HCT116 (cell line): ENCODE measurements at regions not wholly inside any gene's neighbourhood (a gene's known extent, or its start where the extent isn't known, plus 50 kb on each side); places are given as distances from the start of the nearest gene placed in this dataset.

Source experiments
- ATAC-seq: fragments of 200-7000 bp; cut with Tn5 transposase; 2 replicates; pipeline ENCODE4 v1.9.1; 2020; ENCODE audit warnings: mild to moderate bottlenecking, moderate library complexity
- BruUV-seq: library from RNA; stranded (reverse); fragments of 400-500 nt; replicated peaks from 2 replicates; lab custom pipeline; 2021; lab: Mats Ljungman, UMichigan
- CTCF ChIA-PET: fragments of 300-600 bp; sonication (Branson Sonifier 250); formaldehyde crosslinking; loops from one replicate; lab custom pipeline; 2021; ENCODE audit warnings: antibody characterized with exemption; lab: Charles Lee
- POLR2A ChIA-PET: fragments of 300-600, 350-600 bp; sonication (Branson Sonifier 250); formaldehyde crosslinking; loops from one replicate; lab custom pipeline; 2021; ENCODE audit warnings: antibody characterized with exemption; lab: Charles Lee
- RAD21 ChIA-PET, 2 experiments: fragments of 300-600 bp; sonication (Branson Sonifier 250); formaldehyde crosslinking; loops; one replicate each; lab custom pipeline; 2023; ENCODE audit warnings: low total read pairs in 2 of 2; ENCODE audit not compliant: uncharacterized antibody in 2 of 2, unreplicated experiment in 2 of 2, low non-redundant PET in 1 of 2; lab: Charles Lee
- DNase-seq: peaks from one replicate; pipeline ENCODE4 v3.0.0-alpha.2; 2010; ENCODE audit warnings: low read depth, low spot score
- H2AFZ ChIP-seq: fragments of 200-600 bp; shearing (Covaris generic), sonication (generic); 2 replicates; pipeline ENCODE4 v1.6.1; 2017; ENCODE audit warnings: low read depth, mixed run types, mixed read lengths, antibody characterized with exemption, low read length; ENCODE audit not compliant: poor library complexity, severe bottlenecking
- H3K27ac ChIP-seq: 2 replicates; pipeline ENCODE4 v1.5.1; 2012; ENCODE audit warnings: low read depth, low read length
- H3K27me3 ChIP-seq: fragments of 200-600 bp; sonication (generic); 2 replicates; pipeline ENCODE4 v1.6.1; 2016; ENCODE audit warnings: mixed run types, low read length, mixed read lengths; ENCODE audit not compliant: insufficient read depth
- H3K36me3 ChIP-seq, 2 experiments: fragments of 200-500 bp in 1 of 2; fragments of 200-600 bp in 1 of 2; sonication (Bioruptor generic) in 1 of 2; sonication (generic) in 1 of 2; 2 replicates each; pipeline versions ENCODE4 v1.5.1 to v1.6.1; 2014 to 2016; ENCODE audit warnings: low read length in 2 of 2, inconsistent platforms in 1 of 2, mixed read lengths in 1 of 2, mixed run types in 1 of 2; ENCODE audit not compliant: insufficient read depth in 2 of 2, control insufficient read depth in 1 of 2
- H3K4me1 ChIP-seq, 2 experiments: fragments of 200-600 bp in 1 of 2; sonication (generic) in 1 of 2; 2 replicates each; pipeline versions ENCODE4 v1.5.1 to v1.6.1; 2012 to 2017; ENCODE audit warnings: low read length in 2 of 2, inconsistent platforms in 1 of 2, mild to moderate bottlenecking in 1 of 2, mixed read lengths in 1 of 2, mixed run types in 1 of 2, moderate library complexity in 1 of 2; ENCODE audit not compliant: insufficient read depth in 2 of 2, control insufficient read depth in 1 of 2
- H3K4me2 ChIP-seq: fragments of 200-600 bp; sonication (generic); 2 replicates; pipeline ENCODE4 v1.6.1; 2017; ENCODE audit warnings: mixed run types, low read length, mixed read lengths
- H3K4me3 ChIP-seq, 2 experiments: fragments of 200-600 bp in 1 of 2; sonication (generic) in 1 of 2; replicated peaks in 1 of 2; 2 replicates each; pipeline ENCODE4 v1.5.1; 2011 to 2016; ENCODE audit warnings: low read length in 2 of 2, control low read depth in 1 of 2, low read depth in 1 of 2, mild to moderate bottlenecking in 1 of 2, mixed read lengths in 1 of 2, mixed run types in 1 of 2
- H3K79me2 ChIP-seq: fragments of 200-600 bp; sonication (generic); 2 replicates; pipeline ENCODE4 v1.6.1; 2017; ENCODE audit warnings: mild to moderate bottlenecking, mixed run types, low read length, moderate library complexity, mixed read lengths; ENCODE audit not compliant: insufficient read depth
- H3K9ac ChIP-seq: fragments of 200-600 bp; sonication (generic); 2 replicates; pipeline ENCODE4 v1.6.1; 2016; ENCODE audit warnings: low read length, mixed read lengths
- H3K9me2 ChIP-seq: fragments of 200-600 bp; sonication (generic), shearing (Covaris generic); 2 replicates; pipeline ENCODE4 v1.6.1; 2017; ENCODE audit warnings: mixed run types, mild to moderate bottlenecking, moderate library complexity; ENCODE audit not compliant: insufficient read depth
- H3K9me3 ChIP-seq, 2 experiments: fragments of 200-500 bp in 1 of 2; fragments of 200-600 bp in 1 of 2; sonication (Bioruptor generic) in 1 of 2; sonication (generic) in 1 of 2; 2 replicates each; pipeline ENCODE4 v1.6.1; 2014 to 2017; ENCODE audit warnings: low read length in 2 of 2, mixed read lengths in 2 of 2, inconsistent platforms in 1 of 2, low read depth in 1 of 2, mild to moderate bottlenecking in 1 of 2, mixed run types in 1 of 2, moderate library complexity in 1 of 2; ENCODE audit not compliant: control insufficient read depth in 1 of 2, insufficient read depth in 1 of 2
- H4K20me1 ChIP-seq: fragments of 200-600 bp; sonication (generic), shearing (Covaris generic); 2 replicates; pipeline ENCODE4 v1.6.1; 2017; ENCODE audit warnings: mixed run types, mild to moderate bottlenecking, moderate library complexity; ENCODE audit not compliant: insufficient read depth
- ATF3 ChIP-seq: IDR thresholded peaks from 2 replicates; pipeline ENCODE4 v1.6.1; 2012
- CTCF ChIP-seq, 3 experiments: fragments of 200-600 bp in 1 of 3; sonication (generic) in 1 of 3; IDR thresholded peaks in 2 of 3; conservative IDR thresholded peaks in 1 of 3; 2 replicates each; pipeline ENCODE4 v1.5.1; 2012 to 2017; ENCODE audit warnings: low read depth in 2 of 3, low read length in 2 of 3, antibody characterized with exemption in 1 of 3, borderline replicate concordance in 1 of 3, control low read depth in 1 of 3, mild to moderate bottlenecking in 1 of 3, mixed read lengths in 1 of 3, mixed run types in 1 of 3, moderate library complexity in 1 of 3; ENCODE audit not compliant: insufficient read depth in 1 of 3
- FOSL1 ChIP-seq: IDR thresholded peaks from 2 replicates; pipeline ENCODE4 v1.6.1; 2012; ENCODE audit warnings: low read depth
- MAX ChIP-seq: IDR thresholded peaks from 2 replicates; pipeline ENCODE4 v1.6.1; 2012
- POLR2A ChIP-seq: IDR thresholded peaks from 2 replicates; pipeline ENCODE4 v1.7.0; 2011; ENCODE audit warnings: borderline replicate concordance; ENCODE audit not compliant: insufficient read depth, insufficient read length; ENCODE audit errors: extremely low read depth
- REST ChIP-seq: IDR thresholded peaks from 2 replicates; pipeline ENCODE4 v1.6.1; 2012; ENCODE audit warnings: low read depth
- SIN3A ChIP-seq: IDR thresholded peaks from 2 replicates; pipeline ENCODE4 v1.6.1; 2012; ENCODE audit warnings: low read depth
- SP1 ChIP-seq: IDR thresholded peaks from 2 replicates; pipeline ENCODE4 v1.6.1; 2012; ENCODE audit warnings: low read depth
- SRF ChIP-seq: IDR thresholded peaks from 2 replicates; pipeline ENCODE4 v1.6.1; 2012; ENCODE audit warnings: low read depth
- TCF7L2 ChIP-seq: IDR thresholded peaks from 2 replicates; pipeline ENCODE4 v1.7.0; 2011; ENCODE audit warnings: borderline replicate concordance, inconsistent platforms; ENCODE audit not compliant: insufficient read depth, insufficient read length; ENCODE audit errors: extremely low read depth
- YY1 ChIP-seq: IDR thresholded peaks from 2 replicates; pipeline ENCODE4 v1.6.1; 2011; ENCODE audit warnings: low read length, low read depth, moderate library complexity, mild to moderate bottlenecking; ENCODE audit not compliant: insufficient replicate concordance; ENCODE audit errors: extremely low read depth
- ZBTB33 ChIP-seq: IDR thresholded peaks from 2 replicates; pipeline ENCODE4 v1.6.1; 2011; ENCODE audit warnings: mild to moderate bottlenecking, low read length, moderate library complexity; ENCODE audit not compliant: insufficient replicate concordance; ENCODE audit errors: extremely low read depth
- ZNF274 ChIP-seq: fragments of 200-500 bp; sonication (Bioruptor generic); IDR thresholded peaks from 2 replicates; pipeline ENCODE4 v1.6.1; 2014; ENCODE audit warnings: mild to moderate bottlenecking, low read depth, low read length, inconsistent platforms
- intact Hi-C: fragments of 100-400 bp; cut with micrococcal nuclease; formaldehyde crosslinking; loops from 2 replicates; pipeline ENCODE4 v1.10.0; 2022

GRCh38 chr12:67147030-67147429, 122.1 kb upstream of the CAND1 start (continued):
- no peak for TF ChIP-seq REST
- no peak for TF ChIP-seq POLR2A
- no peak for TF ChIP-seq TCF7L2

GRCh38 chr12:67147447-67147846, 121.7 kb upstream of the CAND1 start:
- no peak overlapping the region for H2AFZ ChIP-seq
- TF ChIP-seq SP1: no peak
- TF ChIP-seq ZNF274: no peak
- TF ChIP-seq ZBTB33: no peak
- TF ChIP-seq ATF3: no peak
- no peak for TF ChIP-seq YY1
- no peak for TF ChIP-seq MAX
- TF ChIP-seq SIN3A: no peak
- no peak for TF ChIP-seq SRF
- TF ChIP-seq FOSL1: no peak
- TF ChIP-seq CTCF (IDR thresholded peaks at IDR 0.05 in 2 of 3, conservative IDR thresholded peaks at IDR 0.05 in 1 of 3; ENCODE audit: borderline replicate concordance in 1 of 3, insufficient read depth in 1 of 3, low read depth in 2 of 3, low read length in 2 of 3): no peak
- H3K9ac ChIP-seq: no peak overlapping the region
- H3K36me3 ChIP-seq: no peaks in the 10 kb centered on the region
- ChIA-PET CTCF (interaction anchor here (1.3 kb wide), 1 partner anchor 14 kb away, joined by 5 read pairs; no protein-coding TSS in a partner anchor), RAD21 (no interaction called here), POLR2A (no interaction called here)
- H3K4me2 ChIP-seq: no peak overlapping the region
- no TSS peak for BruUV-seq
- H3K4me3 ChIP-seq: no peak overlapping the region
- no peaks in the 10 kb centered on the region for H3K9me2 ChIP-seq
- H3K4me1 ChIP-seq: no peaks in the 10 kb centered on the region
- no peaks in the 10 kb centered on the region for H3K9me3 ChIP-seq
- ATAC-seq (no peak), DNase-seq (no peak)
- H3K27me3 ChIP-seq: peaks cover 12% of the 10 kb centered on the region; the same call in 1 of the 2 replicates
- no peak overlapping the region for H3K27ac ChIP-seq
- H4K20me1 ChIP-seq: no peaks in the 10 kb centered on the region
- intact Hi-C loops: no loop called here
- no peaks in the 10 kb centered on the region for H3K79me2 ChIP-seq
